LNCAP (cell line): ENCODE measurements at regions not wholly inside any gene's neighbourhood (a gene's known extent, or its start where the extent isn't known, plus 50 kb on each side); places are given as distances from the start of the nearest gene placed in this dataset.

ENCODE experiments used
- CTCF ChIP-seq: fragments of 450-650 bp; IDR thresholded peaks from 2 replicates; pipeline ENCODE4 v1.5.1; 2017; ENCODE audit warnings: mild to moderate bottlenecking

GRCh38 chr9:99732715-99733114 is 89.0 kb upstream of the NR4A3 start:
- no peak for TF ChIP-seq CTCF

- TF ChIP-seq CTCF, result no peak
Observed at GRCh38 chr9:99735041-99735440, 86.6 kb upstream of the NR4A3 start.

- TF ChIP-seq CTCF, result no peak
Observed at GRCh38 chr9:99736291-99736690, 85.4 kb upstream of the NR4A3 start.

- no peak for TF ChIP-seq CTCF
Observed at GRCh38 chr9:99737649-99738048, 84.0 kb upstream of the NR4A3 start.

GRCh38 chr9:99743006-99743405 is 78.7 kb upstream of the NR4A3 start:
- TF ChIP-seq CTCF, result no peak

GRCh38 chr9:99743455-99743854 is 78.2 kb upstream of the NR4A3 start:
- TF ChIP-seq CTCF, result no peak

GRCh38 chr9:99744132-99744531 is 77.6 kb upstream of the NR4A3 start:
- no peak for TF ChIP-seq CTCF

GRCh38 chr9:99745085-99745484 is 76.6 kb upstream of the NR4A3 start:
- TF ChIP-seq CTCF, result no peak
